ENCODE measurements at regions not wholly inside any gene's neighbourhood (a gene's known extent, or its start where the extent isn't known, plus 50 kb on each side); places are given as distances from the start of the nearest gene placed in this dataset.
"Not testable (repeated sequence)": the region's sequence is repeated elsewhere in the genome, so short reads cannot be mapped to it uniquely, and the experiment has no call there.

DNA sequence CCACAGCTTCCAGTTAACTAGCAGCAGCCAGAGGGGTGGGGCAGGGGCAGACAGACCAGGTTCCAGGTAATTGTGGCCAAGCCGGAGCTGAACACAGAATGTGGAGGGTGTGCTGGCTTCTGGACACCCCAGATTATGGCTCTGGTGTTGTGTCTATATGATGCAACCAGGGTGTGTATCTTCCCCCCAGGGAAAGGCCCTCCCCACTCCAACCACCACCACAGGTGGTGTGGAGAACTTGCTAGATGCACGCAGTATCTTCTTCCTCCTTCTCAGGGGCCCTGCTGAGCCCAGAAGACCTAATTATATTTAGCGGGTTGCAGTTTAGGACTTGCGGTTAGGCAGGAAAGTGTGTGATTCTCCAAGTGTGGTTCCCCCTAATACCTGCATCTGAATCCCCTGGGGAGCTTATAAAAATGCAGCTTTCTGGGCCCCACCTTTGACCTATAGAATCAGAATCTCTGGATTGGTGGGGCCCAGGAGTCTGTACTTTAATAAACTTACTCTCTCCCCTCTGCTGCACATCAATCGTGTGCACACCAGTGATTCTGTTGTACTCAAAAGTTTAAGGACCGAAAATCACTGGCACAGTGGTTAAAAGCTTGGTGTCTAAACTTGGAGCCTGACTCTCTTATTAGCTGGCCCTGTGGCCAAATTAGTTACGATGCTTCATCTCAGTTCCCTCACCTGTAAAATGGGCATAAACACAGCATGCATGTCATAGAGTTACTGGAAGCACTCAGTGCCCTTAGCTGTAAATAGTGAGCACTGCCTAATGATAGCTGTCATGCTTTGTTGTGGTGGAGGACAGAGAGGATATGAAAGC lies 379.1 kb upstream of the PROK2 start:
- Histone ChIP-seq H3K9me3 (no peaks in the 10 kb centered on the region), H3K4me3 (no peak overlapping the region), H3K4me1 (no peaks in the 10 kb centered on the region), H3K27me3 (no peaks in the 10 kb centered on the region), H3K27ac (no peak overlapping the region), H3K36me3 (no peaks in the 10 kb centered on the region)
- intact Hi-C loops (cut with DNase I): no loop called here
- TF ChIP-seq, protein P1, sequence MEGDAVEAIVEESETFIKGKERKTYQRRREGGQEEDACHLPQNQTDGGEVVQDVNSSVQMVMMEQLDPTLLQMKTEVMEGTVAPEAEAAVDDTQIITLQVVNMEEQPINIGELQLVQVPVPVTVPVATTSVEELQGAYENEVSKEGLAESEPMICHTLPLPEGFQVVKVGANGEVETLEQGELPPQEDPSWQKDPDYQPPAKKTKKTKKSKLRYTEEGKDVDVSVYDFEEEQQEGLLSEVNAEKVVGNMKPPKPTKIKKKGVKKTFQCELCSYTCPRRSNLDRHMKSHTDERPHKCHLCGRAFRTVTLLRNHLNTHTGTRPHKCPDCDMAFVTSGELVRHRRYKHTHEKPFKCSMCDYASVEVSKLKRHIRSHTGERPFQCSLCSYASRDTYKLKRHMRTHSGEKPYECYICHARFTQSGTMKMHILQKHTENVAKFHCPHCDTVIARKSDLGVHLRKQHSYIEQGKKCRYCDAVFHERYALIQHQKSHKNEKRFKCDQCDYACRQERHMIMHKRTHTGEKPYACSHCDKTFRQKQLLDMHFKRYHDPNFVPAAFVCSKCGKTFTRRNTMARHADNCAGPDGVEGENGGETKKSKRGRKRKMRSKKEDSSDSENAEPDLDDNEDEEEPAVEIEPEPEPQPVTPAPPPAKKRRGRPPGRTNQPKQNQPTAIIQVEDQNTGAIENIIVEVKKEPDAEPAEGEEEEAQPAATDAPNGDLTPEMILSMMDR (IDR thresholded peaks at IDR 0.05): no peak
- DNase-seq (no peak), ATAC-seq (peak in 1 of 4 donors; percentile 17), FAIRE-seq (no peak)
- 90 to 92% methylated on average over 7 of the region's 7 CpGs for WGBS, 2 donors

DNA sequence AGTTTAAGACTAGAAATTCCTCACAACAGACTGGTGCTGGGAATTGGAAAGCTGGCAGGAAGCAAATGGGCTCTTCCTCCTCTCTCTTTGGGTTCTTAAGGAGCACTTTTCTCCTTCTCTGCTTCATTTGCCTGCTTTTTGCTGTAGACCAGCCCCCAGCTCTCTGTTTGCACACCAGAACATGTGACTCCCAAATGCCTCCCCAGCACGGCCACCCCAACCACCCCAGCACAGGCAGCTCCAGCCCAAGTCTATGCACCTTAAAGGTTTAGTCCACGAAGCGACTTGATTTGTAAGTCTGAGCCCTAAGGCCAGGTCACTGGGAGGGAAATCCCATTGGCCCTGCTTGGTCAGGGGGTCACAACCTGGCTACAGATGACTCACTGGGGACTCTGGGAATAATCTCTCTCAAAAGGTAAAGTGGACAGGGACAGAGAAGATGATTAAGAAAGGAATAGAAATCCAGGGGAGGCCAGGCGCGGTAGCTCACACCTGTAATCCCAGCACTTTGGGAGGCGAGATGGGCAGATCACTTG lies 377.8 kb upstream of the PROK2 start:
- no peak for ATAC-seq

DNA sequence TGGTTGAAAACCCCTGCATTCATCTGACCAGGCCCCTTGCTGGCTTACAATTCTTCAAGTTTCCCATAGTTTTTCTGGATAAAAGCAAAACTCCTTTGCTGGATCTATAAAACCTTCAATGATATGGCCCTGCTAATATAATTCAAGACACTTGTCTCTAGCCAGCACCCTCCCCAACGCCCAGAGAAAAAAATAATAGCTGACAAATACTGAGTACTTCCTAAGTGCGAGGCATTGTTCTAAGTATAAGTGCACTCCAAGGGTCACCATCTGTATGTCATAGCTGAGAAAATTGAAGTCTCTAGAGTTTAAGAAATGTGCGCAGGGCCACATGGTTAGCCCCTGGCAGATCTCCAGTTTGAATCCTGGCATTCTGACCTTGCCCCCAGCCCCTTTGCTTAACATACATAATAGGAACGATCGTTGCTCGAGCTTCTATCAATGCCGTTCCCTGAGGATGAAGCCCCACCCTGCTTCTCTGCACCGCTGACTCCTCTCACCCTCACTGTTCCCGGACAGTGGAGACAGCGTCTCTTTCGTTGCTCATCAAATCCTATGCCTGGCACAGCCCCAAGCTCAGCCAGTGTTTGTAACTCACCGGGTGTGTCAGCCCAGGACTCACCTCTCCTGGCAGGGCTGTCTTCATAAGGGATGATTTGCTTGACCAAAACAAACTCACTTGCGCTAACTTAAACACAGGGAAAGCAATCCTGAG lies 377.1 kb upstream of the PROK2 start:
- DNase-seq (no peak), ATAC-seq (peak in 2 of 4 donors; percentile 62 to 75), FAIRE-seq (no peak)
- 72 to 76% methylated on average over 13 of the region's 13 CpGs for WGBS, 2 donors
- no peak overlapping the region for H3K27ac ChIP-seq
- intact Hi-C loops (cut with DNase I): no loop called here
- H3K9me3 ChIP-seq: no peaks in the 10 kb centered on the region
- no peaks in the 10 kb centered on the region for H3K4me1 ChIP-seq
- TF ChIP-seq, protein P1 (IDR thresholded peaks at IDR 0.05): no peak
- no peaks in the 10 kb centered on the region for H3K27me3 ChIP-seq
- no peaks in the 10 kb centered on the region for H3K36me3 ChIP-seq
- H3K4me3 ChIP-seq: no peak overlapping the region

More for the DNA sequence above, 377.8 kb upstream of the PROK2 start:
- no peaks in the 10 kb centered on the region for H3K27me3 ChIP-seq
- WGBS, 2 donors: 93 to 94% methylated on average over 6 of the region's 6 CpGs
- no peaks in the 10 kb centered on the region for H3K9me3 ChIP-seq
- DNase-seq (no peak), FAIRE-seq (no peak)
- no peaks in the 10 kb centered on the region for H3K4me1 ChIP-seq
- H3K36me3 ChIP-seq: no peaks in the 10 kb centered on the region
- H3K4me3 ChIP-seq: no peak overlapping the region
- no peak overlapping the region for H3K27ac ChIP-seq
- TF ChIP-seq, protein P1 (IDR thresholded peaks at IDR 0.05): no peak
- intact Hi-C loops (cut with DNase I): no loop called here

DNA sequence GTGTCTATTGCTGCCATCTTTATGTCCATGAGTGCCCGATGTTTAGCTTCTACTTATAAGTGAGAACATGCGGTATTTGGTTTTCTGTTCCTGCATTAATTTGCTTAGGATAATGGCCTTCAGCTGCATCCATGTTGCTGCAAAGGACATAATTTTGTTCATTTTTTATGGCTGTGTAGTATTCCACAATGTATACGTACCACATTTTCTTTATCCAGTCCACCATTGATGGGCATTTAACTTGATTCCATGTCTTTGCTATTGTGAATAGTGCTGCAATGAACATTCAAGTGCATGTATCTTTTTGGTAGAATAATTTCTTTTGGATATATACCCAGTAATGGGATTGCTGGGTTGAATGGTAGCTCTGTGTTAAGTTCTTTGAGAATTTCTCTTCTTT lies 376.3 kb upstream of the PROK2 start:
- H3K27me3 ChIP-seq; FAIRE-seq; H3K27ac ChIP-seq; H3K4me1 ChIP-seq; H3K36me3 ChIP-seq; H3K9me3 ChIP-seq; ATAC-seq; intact Hi-C loops (cut with DNase I); H3K4me3 ChIP-seq; DNase-seq: not testable (repeated sequence)
- 97 to 100% methylated on average over 3 of the region's 3 CpGs for WGBS, 2 donors

DNA sequence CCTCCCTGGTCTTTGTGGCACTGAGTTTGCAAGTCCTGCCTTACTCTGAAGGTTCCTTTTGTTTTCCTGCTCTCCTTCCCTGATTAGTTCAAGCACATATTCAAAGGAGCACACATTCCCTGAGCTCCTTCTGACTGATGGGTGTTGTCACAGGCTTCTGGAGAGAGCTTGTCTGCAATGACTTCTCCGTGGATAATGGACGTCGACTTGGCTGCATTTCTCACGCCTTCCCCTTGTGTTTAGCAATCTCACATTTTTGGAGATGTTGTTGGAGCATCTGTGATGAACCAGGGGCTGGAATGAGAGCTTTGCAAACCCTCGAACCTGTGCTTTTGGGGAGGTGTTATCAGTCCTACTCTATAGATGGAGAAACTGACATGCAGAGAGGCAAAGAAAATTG lies 375.4 kb upstream of the PROK2 start:
- no peak for DNase-seq
- Histone ChIP-seq H3K4me3 (no peak overlapping the region), H3K27me3 (no peaks in the 10 kb centered on the region), H3K27ac (no peak overlapping the region), H3K36me3 (no peaks in the 10 kb centered on the region), H3K9me3 (no peaks in the 10 kb centered on the region), H3K4me1 (peaks cover 0 to 3% (median 0%) of the 10 kb centered on the region in 3 donors)
- TF ChIP-seq, protein P1 (IDR thresholded peaks at IDR 0.05): no peak
- ATAC-seq: no peak
- WGBS, 2 donors: 77 to 78% methylated on average over 5 of the region's 5 CpGs
- intact Hi-C loops (cut with DNase I): no loop called here
- no peak for FAIRE-seq
